ENCODE measurements at regions not wholly inside any gene's neighbourhood (a gene's known extent, or its start where the extent isn't known, plus 50 kb on each side); places are given as distances from the start of the nearest gene placed in this dataset.
"Not testable (repeated sequence)": the region's sequence is repeated elsewhere in the genome, so short reads cannot be mapped to it uniquely, and the experiment has no call there.

GRCh38 chr13:26487781-26488180 lies 69.7 kb upstream of the WASF3 start:
- intact Hi-C loops (cut with DNase I; ENCODE audit: low total_unique reads) = no loop called here
- no peaks in the 10 kb centered on the region for H3K27me3 ChIP-seq
- no peaks in the 10 kb centered on the region for H3K36me3 ChIP-seq
- no peak for DNase-seq
- TF ChIP-seq POLR2A (IDR thresholded peaks at IDR 0.05) (no peak), CTCF (IDR thresholded peaks at IDR 0.05) (no peak)
- no peak overlapping the region for H3K27ac ChIP-seq
- peaks cover 0 to 7% of the 10 kb centered on the region in 2 donors for H3K4me1 ChIP-seq
- H3K9me3 ChIP-seq = no peaks in the 10 kb centered on the region
- no peak overlapping the region for H3K4me3 ChIP-seq

DNA sequence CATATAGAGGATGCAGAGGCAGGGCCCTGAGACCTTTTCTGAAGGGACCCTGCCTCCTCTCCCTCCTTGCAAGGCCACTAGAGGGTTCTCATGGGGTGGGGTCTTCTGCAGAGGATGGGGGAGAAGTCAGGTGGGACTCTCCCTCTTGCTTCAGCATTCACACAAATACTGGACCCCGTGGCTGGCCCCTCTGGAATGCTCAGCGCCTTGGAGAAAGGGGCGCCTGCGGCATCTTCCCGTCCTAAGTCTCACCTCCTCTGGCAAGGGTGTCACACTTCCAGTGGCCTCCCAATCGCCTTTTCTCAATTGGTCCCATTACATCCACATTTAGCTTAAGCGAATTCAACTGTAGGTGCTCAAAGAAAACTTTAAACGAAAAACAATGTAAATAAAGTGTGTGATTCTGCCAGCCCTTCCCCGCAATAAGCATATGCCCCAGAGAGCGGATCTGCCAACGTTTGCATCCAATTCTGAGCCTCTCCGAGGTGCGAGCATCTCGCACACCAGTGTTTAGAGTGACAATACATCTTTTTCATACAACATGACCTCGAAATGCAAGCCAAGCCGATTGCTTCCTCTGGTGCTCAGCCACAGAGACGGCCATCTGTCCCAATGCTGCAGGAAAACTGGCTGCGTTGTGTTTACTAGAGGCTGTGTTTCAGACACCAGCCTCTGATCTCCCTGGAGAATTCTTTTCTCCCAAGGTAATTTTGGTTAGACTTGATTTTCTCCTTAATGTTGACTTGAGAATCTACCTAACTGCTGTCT lies 69.1 kb upstream of the WASF3 start:
- H3K36me3 ChIP-seq = no peaks in the 10 kb centered on the region
- H3K9me3 ChIP-seq = no peaks in the 10 kb centered on the region
- H3K27me3 ChIP-seq = no peaks in the 10 kb centered on the region
- intact Hi-C loops (cut with DNase I; ENCODE audit: low total_unique reads) = no loop called here
- DNase-seq = no peak
- H3K4me3 ChIP-seq = no peak overlapping the region
- H3K27ac ChIP-seq = no peak overlapping the region
- TF ChIP-seq POLR2A (IDR thresholded peaks at IDR 0.05) (no peak), CTCF (IDR thresholded peaks at IDR 0.05) (no peak)
- H3K4me1 ChIP-seq = peaks cover 0 to 7% of the 10 kb centered on the region in 2 donors

- H3K27ac ChIP-seq, H3K4me3 ChIP-seq, H3K9me3 ChIP-seq, DNase-seq, H3K27me3 ChIP-seq, H3K36me3 ChIP-seq, H3K4me1 ChIP-seq: not testable (repeated sequence)
- intact Hi-C loops (cut with DNase I; ENCODE audit: low total_unique reads) = loop anchor here (10.0 kb wide), 1 partner anchor 308 kb away; no protein-coding TSS in a partner anchor
Observed at GRCh38 chr13:26492301-26492700, 65.2 kb upstream of the WASF3 start.

GRCh38 chr13:26494571-26495195 lies 62.8 kb upstream of the WASF3 start:
- Histone ChIP-seq H3K4me1 (no peaks in the 10 kb centered on the region), H3K36me3 (no peaks in the 10 kb centered on the region), H3K27me3 (no peaks in the 10 kb centered on the region), H3K9me3 (no peaks in the 10 kb centered on the region), H3K27ac (no peak overlapping the region), H3K4me3 (no peak overlapping the region)
- TF ChIP-seq CTCF (IDR thresholded peaks at IDR 0.05) (no peak), POLR2A (IDR thresholded peaks at IDR 0.05) (no peak)
- DNase-seq = no peak
- intact Hi-C loops (cut with DNase I; ENCODE audit: low total_unique reads) = loop anchor here (10.0 kb wide), 1 partner anchor 310 kb away; no protein-coding TSS in a partner anchor

DNA sequence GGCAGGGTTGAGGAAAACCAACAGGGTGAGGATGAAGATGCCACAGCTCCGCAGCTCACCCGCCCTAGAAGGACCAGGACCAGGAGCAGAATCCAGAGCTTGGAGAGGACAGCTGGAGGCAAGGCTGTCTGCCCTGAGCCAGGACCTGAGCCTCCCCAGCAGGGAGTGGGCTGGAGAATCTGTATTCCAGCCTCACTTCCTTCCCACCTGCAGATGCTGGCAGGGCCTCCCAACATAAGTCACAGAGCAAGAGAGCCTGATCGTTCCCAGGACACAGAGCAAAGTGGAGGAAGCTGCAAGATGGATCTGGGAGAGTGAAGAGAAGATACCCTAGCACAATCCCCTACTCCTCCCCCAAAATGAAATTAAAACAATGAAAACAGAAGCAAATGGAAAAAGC lies 61.7 kb upstream of the WASF3 start:
- Histone ChIP-seq H3K27me3 (no peaks in the 10 kb centered on the region), H3K27ac (no peak overlapping the region), H3K4me3 (no peak overlapping the region), H3K36me3 (no peaks in the 10 kb centered on the region), H3K4me1 (no peaks in the 10 kb centered on the region), H3K9me3 (no peaks in the 10 kb centered on the region)
- no peak for DNase-seq
- TF ChIP-seq CTCF (IDR thresholded peaks at IDR 0.05) = no peak
- TF ChIP-seq POLR2A (IDR thresholded peaks at IDR 0.05) = no peak
- intact Hi-C loops (cut with DNase I; ENCODE audit: low total_unique reads) = loop anchor here (10.0 kb wide), 1 partner anchor 311 kb away; no protein-coding TSS in a partner anchor

All from uterus (tissue), 3 donors.